KMS-11 (cell line): ENCODE measurements at regions not wholly inside any gene's neighbourhood (a gene's known extent, or its start where the extent isn't known, plus 50 kb on each side); places are given as distances from the start of the nearest gene placed in this dataset.

Experiments
- H2AFZ ChIP-seq: fragments of 200-600 bp; sonication (generic); 2 replicates; pipeline ENCODE4 v1.6.1; 2016; ENCODE audit warnings: antibody characterized with exemption, mixed run types, low read depth
- H3K27ac ChIP-seq: fragments of 200-600 bp; sonication (generic); 2 replicates; pipeline ENCODE4 v1.6.1; 2016; ENCODE audit warnings: mild to moderate bottlenecking, mixed run types
- H3K27me3 ChIP-seq: fragments of 200-600 bp; sonication (generic); 2 replicates; pipeline ENCODE4 v1.6.1; 2017; ENCODE audit warnings: mild to moderate bottlenecking, low read depth, mixed run types, moderate library complexity; ENCODE audit not compliant: insufficient read depth
- H3K36me3 ChIP-seq: fragments of 200-600 bp; sonication (generic); 2 replicates; pipeline ENCODE4 v1.6.1; 2017; ENCODE audit warnings: mild to moderate bottlenecking, mixed run types; ENCODE audit not compliant: insufficient read depth
- H3K4me1 ChIP-seq: fragments of 200-600 bp; sonication (generic); 2 replicates; pipeline ENCODE4 v1.6.1; 2016; ENCODE audit warnings: mild to moderate bottlenecking, low read depth, mixed run types; ENCODE audit not compliant: poor library complexity, severe bottlenecking
- H3K4me2 ChIP-seq: fragments of 200-600 bp; sonication (generic); 2 replicates; pipeline ENCODE4 v1.7.0; 2016; ENCODE audit warnings: mild to moderate bottlenecking, mixed run types
- H3K4me3 ChIP-seq: fragments of 200-600 bp; sonication (generic); IDR thresholded peaks from 2 replicates; pipeline ENCODE4 v1.6.1; 2017; ENCODE audit warnings: low read depth, low read length, mixed read lengths; ENCODE audit not compliant: insufficient read depth
- H3K79me2 ChIP-seq: fragments of 200-600 bp; sonication (generic); 2 replicates; pipeline ENCODE4 v1.6.1; 2016; ENCODE audit warnings: low read depth, mixed run types; ENCODE audit not compliant: insufficient read depth
- H3K9ac ChIP-seq: fragments of 200-600 bp; sonication (generic); 2 replicates; pipeline ENCODE4 v1.6.1; 2016; ENCODE audit warnings: mild to moderate bottlenecking, mixed run types
- H4K20me1 ChIP-seq: fragments of 200-600 bp; sonication (generic); 2 replicates; pipeline ENCODE4 v1.6.1; 2016; ENCODE audit warnings: mild to moderate bottlenecking, mixed run types; ENCODE audit not compliant: insufficient read depth
- CTCF ChIP-seq: fragments of 200-600 bp; sonication (generic); conservative IDR thresholded peaks from 2 replicates; pipeline ENCODE4 v1.6.1; 2017; ENCODE audit warnings: low read depth, mild to moderate bottlenecking, antibody characterized with exemption, low read length, moderate library complexity, mixed read lengths

GRCh38 chr1:194338241-194338948, 1152.0 kb upstream of the B3GALT2 start:
- Histone ChIP-seq H3K4me3 (no peak overlapping the region), H3K9ac (no peak overlapping the region), H3K27me3 (no peaks in the 10 kb centered on the region), H3K36me3 (no peaks in the 10 kb centered on the region), H3K27ac (peak overlapping the region; percentile 36), H4K20me1 (no peaks in the 10 kb centered on the region), H3K4me2 (peak overlapping the region; percentile 18; the same call in 1 of the 2 replicates), H2AFZ (peak overlapping the region; percentile 20; the same call in 1 of the 2 replicates), H3K79me2 (no peaks in the 10 kb centered on the region), H3K4me1 (peaks cover 26% of the 10 kb centered on the region)
- no peak for TF ChIP-seq CTCF

GRCh38 chr1:194333240-194333639, 1146.8 kb upstream of the B3GALT2 start:
- Histone ChIP-seq H3K79me2 (no peaks in the 10 kb centered on the region), H3K36me3 (no peaks in the 10 kb centered on the region), H3K27me3 (no peaks in the 10 kb centered on the region), H3K4me3 (no peak overlapping the region), H3K27ac (no peak overlapping the region), H3K4me2 (no peak overlapping the region), H4K20me1 (no peaks in the 10 kb centered on the region), H3K9ac (no peak overlapping the region), H3K4me1 (peaks cover 11% of the 10 kb centered on the region), H2AFZ (no peak overlapping the region)
- no peak for TF ChIP-seq CTCF

- no peak overlapping the region for H3K27ac ChIP-seq
- H3K4me3 ChIP-seq, result no peak overlapping the region
- no peaks in the 10 kb centered on the region for H4K20me1 ChIP-seq
- H3K79me2 ChIP-seq, result no peaks in the 10 kb centered on the region
- no peaks in the 10 kb centered on the region for H3K27me3 ChIP-seq
- H3K9ac ChIP-seq, result no peak overlapping the region
- no peak for TF ChIP-seq CTCF
- no peaks in the 10 kb centered on the region for H3K36me3 ChIP-seq
- H3K4me2 ChIP-seq, result no peak overlapping the region
- H3K4me1 ChIP-seq, result no peaks in the 10 kb centered on the region
- no peak overlapping the region for H2AFZ ChIP-seq
Measured at GRCh38 chr1:194331758-194332157, 1145.3 kb upstream of the B3GALT2 start.

- TF ChIP-seq CTCF, result no peak
- Histone ChIP-seq H3K9ac (no peak overlapping the region), H4K20me1 (no peaks in the 10 kb centered on the region), H3K36me3 (no peaks in the 10 kb centered on the region), H3K27me3 (no peaks in the 10 kb centered on the region), H3K4me2 (no peak overlapping the region), H3K4me3 (no peak overlapping the region), H3K79me2 (no peaks in the 10 kb centered on the region), H3K4me1 (no peaks in the 10 kb centered on the region), H2AFZ (no peak overlapping the region), H3K27ac (no peak overlapping the region)
Measured at GRCh38 chr1:194322751-194323150, 1136.3 kb upstream of the B3GALT2 start.
